GM23338 (cell line): ENCODE measurements at regions not wholly inside any gene's neighbourhood (a gene's known extent, or its start where the extent isn't known, plus 50 kb on each side); places are given as distances from the start of the nearest gene placed in this dataset.

Experiments
- ATAC-seq: fragments of 200-7000 bp; cut with Tn5 transposase; 3 replicates; pipeline ENCODE4 v1.9.1; 2020
- DNase-seq: peaks from one replicate; pipeline ENCODE4 v3.0.0-alpha.2; 2015; ENCODE audit warnings: low spot score
- H2AFZ ChIP-seq: fragments of 200-600 bp; sonication (generic); 2 replicates; pipeline ENCODE4 v1.8.0; 2016; ENCODE audit warnings: antibody characterized with exemption, mild to moderate bottlenecking, moderate library complexity
- H3F3A ChIP-seq: fragments of 200-600 bp; sonication (generic); replicated peaks from 2 replicates; pipeline ENCODE4 v1.8.0; 2017; ENCODE audit warnings: antibody characterized with exemption, mixed run types, low read depth
- H3K27ac ChIP-seq: fragments of 200-600 bp; sonication (generic); 2 replicates; pipeline ENCODE4 v1.6.1; 2016; ENCODE audit warnings: low read depth
- H3K27me3 ChIP-seq: fragments of 200-600 bp; sonication (generic); 2 replicates; pipeline ENCODE4 v1.8.0; 2016; ENCODE audit warnings: mild to moderate bottlenecking, mixed run types, moderate library complexity; ENCODE audit not compliant: insufficient read depth
- H3K36me3 ChIP-seq: fragments of 200-600 bp; sonication (generic); 2 replicates; pipeline ENCODE4 v1.8.0; 2016; ENCODE audit warnings: mild to moderate bottlenecking; ENCODE audit not compliant: insufficient read depth
- H3K4me1 ChIP-seq: fragments of 200-600 bp; sonication (generic); 2 replicates; pipeline ENCODE4 v1.8.0; 2016; ENCODE audit warnings: mild to moderate bottlenecking, moderate library complexity; ENCODE audit not compliant: insufficient read depth
- H3K4me2 ChIP-seq: fragments of 200-600 bp; sonication (generic); 2 replicates; pipeline ENCODE4 v1.7.1; 2017; ENCODE audit warnings: mixed run types
- H3K4me3 ChIP-seq: fragments of 200-600 bp; sonication (generic); 2 replicates; pipeline ENCODE4 v1.6.1; 2016; ENCODE audit warnings: mixed run types
- H3K79me2 ChIP-seq: fragments of 200-600 bp; sonication (generic); replicated peaks from 2 replicates; pipeline ENCODE4 v1.8.0; 2017; ENCODE audit warnings: mild to moderate bottlenecking; ENCODE audit not compliant: insufficient read depth
- H3K9me2 ChIP-seq: fragments of 200-600 bp; sonication (generic); 2 replicates; pipeline ENCODE4 v1.8.0; 2017; ENCODE audit not compliant: insufficient read depth
- H4K20me1 ChIP-seq: fragments of 200-600 bp; sonication (generic); replicated peaks from 2 replicates; pipeline ENCODE4 v1.8.0; 2017; ENCODE audit warnings: mild to moderate bottlenecking; ENCODE audit not compliant: insufficient read depth
- H3K27ac Mint-ChIP-seq: 2 replicates; pipeline ENCODE4 v1.8.0; 2020; ENCODE audit warnings: inconsistent platforms, mild to moderate bottlenecking, moderate library complexity, mixed read lengths
- H3K27me3 Mint-ChIP-seq: 3 replicates; pipeline ENCODE4 v1.8.0; 2022; ENCODE audit warnings: low read depth, mild to moderate bottlenecking, moderate library complexity, mixed read lengths, inconsistent platforms; ENCODE audit not compliant: insufficient read depth, poor library complexity
- H3K36me3 Mint-ChIP-seq: 3 replicates; pipeline ENCODE4 v1.8.0; 2021; ENCODE audit warnings: low read depth, mild to moderate bottlenecking, inconsistent platforms, moderate library complexity, mixed read lengths
- H3K4me1 Mint-ChIP-seq: 3 replicates; pipeline ENCODE4 v1.8.0; 2020; ENCODE audit warnings: mild to moderate bottlenecking, inconsistent platforms, mixed read lengths
- H3K4me3 Mint-ChIP-seq: 3 replicates; pipeline ENCODE4 v1.8.0; 2021; ENCODE audit warnings: moderate library complexity, mild to moderate bottlenecking, inconsistent platforms, mixed read lengths
- H3K9me3 Mint-ChIP-seq: 3 replicates; pipeline ENCODE4 v1.8.0; 2020; ENCODE audit warnings: moderate library complexity, mild to moderate bottlenecking, inconsistent platforms, mixed read lengths
- CREB1 ChIP-seq: fragments of 250-450 bp; sonication (Bioruptor Pico); IDR thresholded peaks from 2 replicates; pipeline ENCODE4 v1.5.0; 2020; ENCODE audit warnings: low read depth, mild to moderate bottlenecking, moderate library complexity
- CTCF ChIP-seq, 2 experiments: fragments of 200-600 bp in 1 of 2; sonication (generic) in 1 of 2; conservative IDR thresholded peaks; 2 replicates each; pipeline versions ENCODE4 v1.5.1 to v1.6.1; 2016 to 2017; ENCODE audit warnings: antibody characterized with exemption in 2 of 2, low read depth in 2 of 2, mild to moderate bottlenecking in 2 of 2, moderate library complexity in 1 of 2
- ETS1 ChIP-seq: IDR thresholded peaks from 2 replicates; pipeline ENCODE4 v1.6.1; 2016; ENCODE audit warnings: antibody characterized with exemption
- EZH2 ChIP-seq: fragments of 200-600 bp; sonication (generic); IDR thresholded peaks from one replicate; pipeline ENCODE4 v1.8.0; 2017; ENCODE audit warnings: antibody characterized with exemption, mild to moderate bottlenecking, low read depth; ENCODE audit not compliant: unreplicated experiment
- EZH2phosphoT487 ChIP-seq: fragments of 200-600 bp; sonication (generic); IDR thresholded peaks from one replicate; pipeline ENCODE4 v1.8.1; 2018; ENCODE audit warnings: antibody characterized with exemption; ENCODE audit not compliant: unreplicated experiment
- JUNB ChIP-seq: IDR thresholded peaks from one replicate; pipeline ENCODE4 v1.6.1; 2016; ENCODE audit warnings: antibody characterized with exemption; ENCODE audit not compliant: unreplicated experiment
- NANOG ChIP-seq: IDR thresholded peaks from 2 replicates; pipeline ENCODE4 v1.6.1; 2016; ENCODE audit warnings: antibody characterized with exemption, borderline replicate concordance
- POLR2AphosphoS5 ChIP-seq: IDR thresholded peaks from 2 replicates; pipeline ENCODE4 v1.6.1; 2016; ENCODE audit warnings: antibody characterized with exemption, low read depth
- STAT1 ChIP-seq: IDR thresholded peaks from one replicate; pipeline ENCODE4 v1.6.1; 2016; ENCODE audit warnings: antibody characterized with exemption; ENCODE audit not compliant: unreplicated experiment
- ZNF114 ChIP-seq: fragments of 250-450 bp; sonication (Bioruptor Pico); IDR thresholded peaks from 2 replicates; pipeline ENCODE4 v1.5.0; 2020; ENCODE audit warnings: mild to moderate bottlenecking, moderate library complexity
- ZNF331 ChIP-seq: fragments of 250-450 bp; sonication (Bioruptor Pico); IDR thresholded peaks from 2 replicates; pipeline ENCODE4 v1.5.0; 2020; ENCODE audit warnings: low read depth, mild to moderate bottlenecking, moderate library complexity
- ZNF462 ChIP-seq: fragments of 250-450 bp; sonication (Bioruptor Pico); IDR thresholded peaks from 2 replicates; pipeline ENCODE4 v1.5.0; 2020; ENCODE audit warnings: mild to moderate bottlenecking, moderate library complexity
- TF ChIP-seq, protein P1 (sequence below): IDR thresholded peaks from one replicate; pipeline ENCODE4 v1.6.1; 2018; ENCODE audit warnings: antibody characterized with exemption; ENCODE audit not compliant: unreplicated experiment

DNA sequence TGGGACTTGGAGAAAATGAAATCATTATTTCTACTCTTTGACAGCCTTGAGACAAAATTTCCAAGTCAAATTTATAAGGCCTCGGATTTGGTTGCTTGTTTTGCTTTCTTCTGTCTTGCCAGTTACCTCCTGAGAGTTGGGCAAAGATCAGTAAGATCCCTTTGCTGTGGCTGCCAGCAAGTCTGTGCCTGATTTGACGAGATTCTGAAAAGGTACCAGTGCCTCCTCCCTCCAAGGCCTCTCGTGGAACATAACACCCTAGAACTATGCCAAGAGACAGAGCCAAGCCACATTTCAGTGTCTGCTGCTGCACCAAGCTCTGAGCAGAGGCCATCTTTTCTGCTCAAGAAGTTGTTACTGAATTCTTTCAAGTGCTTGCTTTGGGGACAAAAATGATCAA lies 61.0 kb downstream of the GTPBP8 start:
- Mint-ChIP-seq H3K36me3 (peaks cover 10% of the 10 kb centered on the region; the same call in 2 of the 3 replicates), H3K27ac (no peak overlapping the region), H3K9me3 (peaks cover 13% of the 10 kb centered on the region), H3K4me3 (no peak overlapping the region), H3K27me3 (peaks cover 3% of the 10 kb centered on the region), H3K4me1 (peaks cover 5% of the 10 kb centered on the region; the same call in 1 of the 3 replicates)
- H3K36me3 ChIP-seq = no peaks in the 10 kb centered on the region
- H3K79me2 ChIP-seq = no peaks in the 10 kb centered on the region
- no peaks in the 10 kb centered on the region for H3K4me1 ChIP-seq
- no peaks in the 10 kb centered on the region for H4K20me1 ChIP-seq
- DNase-seq = peak; percentile 9
- peak overlapping the region; percentile 9; the same call in 1 of the 2 replicates for H2AFZ ChIP-seq
- no peak overlapping the region for H3K27ac ChIP-seq
- no peaks in the 10 kb centered on the region for H3K27me3 ChIP-seq
- no peak overlapping the region for H3K4me3 ChIP-seq
- no peaks in the 10 kb centered on the region for H3F3A ChIP-seq
- peak; percentile 62 for ATAC-seq
- no peak for TF ChIP-seq ZNF331 (CRISPR knock-in tag)
- no peak for TF ChIP-seq POLR2AphosphoS5
- no peak for TF ChIP-seq NANOG
- TF ChIP-seq CTCF (conservative IDR thresholded peaks at IDR 0.05; ENCODE audit: low read depth in 2 of 2) = no peak
- TF ChIP-seq STAT1 = no peak
- no peak for TF ChIP-seq ZNF114 (CRISPR knock-in tag)
- TF ChIP-seq JUNB = no peak
- no peak for TF ChIP-seq EZH2phosphoT487
- no peak for TF ChIP-seq EZH2
- TF ChIP-seq CREB1 (CRISPR knock-in tag) = no peak
- TF ChIP-seq ETS1 = no peak
- TF ChIP-seq, protein P1, sequence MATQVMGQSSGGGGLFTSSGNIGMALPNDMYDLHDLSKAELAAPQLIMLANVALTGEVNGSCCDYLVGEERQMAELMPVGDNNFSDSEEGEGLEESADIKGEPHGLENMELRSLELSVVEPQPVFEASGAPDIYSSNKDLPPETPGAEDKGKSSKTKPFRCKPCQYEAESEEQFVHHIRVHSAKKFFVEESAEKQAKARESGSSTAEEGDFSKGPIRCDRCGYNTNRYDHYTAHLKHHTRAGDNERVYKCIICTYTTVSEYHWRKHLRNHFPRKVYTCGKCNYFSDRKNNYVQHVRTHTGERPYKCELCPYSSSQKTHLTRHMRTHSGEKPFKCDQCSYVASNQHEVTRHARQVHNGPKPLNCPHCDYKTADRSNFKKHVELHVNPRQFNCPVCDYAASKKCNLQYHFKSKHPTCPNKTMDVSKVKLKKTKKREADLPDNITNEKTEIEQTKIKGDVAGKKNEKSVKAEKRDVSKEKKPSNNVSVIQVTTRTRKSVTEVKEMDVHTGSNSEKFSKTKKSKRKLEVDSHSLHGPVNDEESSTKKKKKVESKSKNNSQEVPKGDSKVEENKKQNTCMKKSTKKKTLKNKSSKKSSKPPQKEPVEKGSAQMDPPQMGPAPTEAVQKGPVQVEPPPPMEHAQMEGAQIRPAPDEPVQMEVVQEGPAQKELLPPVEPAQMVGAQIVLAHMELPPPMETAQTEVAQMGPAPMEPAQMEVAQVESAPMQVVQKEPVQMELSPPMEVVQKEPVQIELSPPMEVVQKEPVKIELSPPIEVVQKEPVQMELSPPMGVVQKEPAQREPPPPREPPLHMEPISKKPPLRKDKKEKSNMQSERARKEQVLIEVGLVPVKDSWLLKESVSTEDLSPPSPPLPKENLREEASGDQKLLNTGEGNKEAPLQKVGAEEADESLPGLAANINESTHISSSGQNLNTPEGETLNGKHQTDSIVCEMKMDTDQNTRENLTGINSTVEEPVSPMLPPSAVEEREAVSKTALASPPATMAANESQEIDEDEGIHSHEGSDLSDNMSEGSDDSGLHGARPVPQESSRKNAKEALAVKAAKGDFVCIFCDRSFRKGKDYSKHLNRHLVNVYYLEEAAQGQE = no peak
- TF ChIP-seq ZNF462 (CRISPR knock-in tag) = no peak
- H3K9me2 ChIP-seq = no peaks in the 10 kb centered on the region
- no peak overlapping the region for H3K4me2 ChIP-seq
